GM23338 (cell line): ENCODE measurements at regions not wholly inside any gene's neighbourhood (a gene's known extent, or its start where the extent isn't known, plus 50 kb on each side); places are given as distances from the start of the nearest gene placed in this dataset.

Experiments
- ATAC-seq: fragments of 200-7000 bp; cut with Tn5 transposase; 3 replicates; pipeline ENCODE4 v1.9.1; 2020
- DNase-seq: peaks from one replicate; pipeline ENCODE4 v3.0.0-alpha.2; 2015; ENCODE audit warnings: low spot score
- H2AFZ ChIP-seq: fragments of 200-600 bp; sonication (generic); 2 replicates; pipeline ENCODE4 v1.8.0; 2016; ENCODE audit warnings: antibody characterized with exemption, mild to moderate bottlenecking, moderate library complexity
- H3F3A ChIP-seq: fragments of 200-600 bp; sonication (generic); replicated peaks from 2 replicates; pipeline ENCODE4 v1.8.0; 2017; ENCODE audit warnings: antibody characterized with exemption, mixed run types, low read depth
- H3K27ac ChIP-seq: fragments of 200-600 bp; sonication (generic); 2 replicates; pipeline ENCODE4 v1.6.1; 2016; ENCODE audit warnings: low read depth
- H3K27me3 ChIP-seq: fragments of 200-600 bp; sonication (generic); 2 replicates; pipeline ENCODE4 v1.8.0; 2016; ENCODE audit warnings: mild to moderate bottlenecking, mixed run types, moderate library complexity; ENCODE audit not compliant: insufficient read depth
- H3K36me3 ChIP-seq: fragments of 200-600 bp; sonication (generic); 2 replicates; pipeline ENCODE4 v1.8.0; 2016; ENCODE audit warnings: mild to moderate bottlenecking; ENCODE audit not compliant: insufficient read depth
- H3K4me1 ChIP-seq: fragments of 200-600 bp; sonication (generic); 2 replicates; pipeline ENCODE4 v1.8.0; 2016; ENCODE audit warnings: mild to moderate bottlenecking, moderate library complexity; ENCODE audit not compliant: insufficient read depth
- H3K4me2 ChIP-seq: fragments of 200-600 bp; sonication (generic); 2 replicates; pipeline ENCODE4 v1.7.1; 2017; ENCODE audit warnings: mixed run types
- H3K4me3 ChIP-seq: fragments of 200-600 bp; sonication (generic); 2 replicates; pipeline ENCODE4 v1.6.1; 2016; ENCODE audit warnings: mixed run types
- H3K79me2 ChIP-seq: fragments of 200-600 bp; sonication (generic); replicated peaks from 2 replicates; pipeline ENCODE4 v1.8.0; 2017; ENCODE audit warnings: mild to moderate bottlenecking; ENCODE audit not compliant: insufficient read depth
- H3K9me2 ChIP-seq: fragments of 200-600 bp; sonication (generic); 2 replicates; pipeline ENCODE4 v1.8.0; 2017; ENCODE audit not compliant: insufficient read depth
- H4K20me1 ChIP-seq: fragments of 200-600 bp; sonication (generic); replicated peaks from 2 replicates; pipeline ENCODE4 v1.8.0; 2017; ENCODE audit warnings: mild to moderate bottlenecking; ENCODE audit not compliant: insufficient read depth
- H3K27ac Mint-ChIP-seq: 2 replicates; pipeline ENCODE4 v1.8.0; 2020; ENCODE audit warnings: inconsistent platforms, mild to moderate bottlenecking, moderate library complexity, mixed read lengths
- H3K27me3 Mint-ChIP-seq: 3 replicates; pipeline ENCODE4 v1.8.0; 2022; ENCODE audit warnings: low read depth, mild to moderate bottlenecking, moderate library complexity, mixed read lengths, inconsistent platforms; ENCODE audit not compliant: insufficient read depth, poor library complexity
- H3K36me3 Mint-ChIP-seq: 3 replicates; pipeline ENCODE4 v1.8.0; 2021; ENCODE audit warnings: low read depth, mild to moderate bottlenecking, inconsistent platforms, moderate library complexity, mixed read lengths
- H3K4me1 Mint-ChIP-seq: 3 replicates; pipeline ENCODE4 v1.8.0; 2020; ENCODE audit warnings: mild to moderate bottlenecking, inconsistent platforms, mixed read lengths
- H3K4me3 Mint-ChIP-seq: 3 replicates; pipeline ENCODE4 v1.8.0; 2021; ENCODE audit warnings: moderate library complexity, mild to moderate bottlenecking, inconsistent platforms, mixed read lengths
- H3K9me3 Mint-ChIP-seq: 3 replicates; pipeline ENCODE4 v1.8.0; 2020; ENCODE audit warnings: moderate library complexity, mild to moderate bottlenecking, inconsistent platforms, mixed read lengths
- CREB1 ChIP-seq: fragments of 250-450 bp; sonication (Bioruptor Pico); IDR thresholded peaks from 2 replicates; pipeline ENCODE4 v1.5.0; 2020; ENCODE audit warnings: low read depth, mild to moderate bottlenecking, moderate library complexity
- CTCF ChIP-seq, 2 experiments: fragments of 200-600 bp in 1 of 2; sonication (generic) in 1 of 2; conservative IDR thresholded peaks; 2 replicates each; pipeline versions ENCODE4 v1.5.1 to v1.6.1; 2016 to 2017; ENCODE audit warnings: antibody characterized with exemption in 2 of 2, low read depth in 2 of 2, mild to moderate bottlenecking in 2 of 2, moderate library complexity in 1 of 2
- ETS1 ChIP-seq: IDR thresholded peaks from 2 replicates; pipeline ENCODE4 v1.6.1; 2016; ENCODE audit warnings: antibody characterized with exemption
- EZH2 ChIP-seq: fragments of 200-600 bp; sonication (generic); IDR thresholded peaks from one replicate; pipeline ENCODE4 v1.8.0; 2017; ENCODE audit warnings: antibody characterized with exemption, mild to moderate bottlenecking, low read depth; ENCODE audit not compliant: unreplicated experiment
- NANOG ChIP-seq: IDR thresholded peaks from 2 replicates; pipeline ENCODE4 v1.6.1; 2016; ENCODE audit warnings: antibody characterized with exemption, borderline replicate concordance
- POLR2AphosphoS5 ChIP-seq: IDR thresholded peaks from 2 replicates; pipeline ENCODE4 v1.6.1; 2016; ENCODE audit warnings: antibody characterized with exemption, low read depth
- REST ChIP-seq: IDR thresholded peaks from one replicate; pipeline ENCODE4 v1.6.1; 2018; ENCODE audit warnings: antibody characterized with exemption; ENCODE audit not compliant: unreplicated experiment
- STAT1 ChIP-seq: IDR thresholded peaks from one replicate; pipeline ENCODE4 v1.6.1; 2016; ENCODE audit warnings: antibody characterized with exemption; ENCODE audit not compliant: unreplicated experiment
- ZNF114 ChIP-seq: fragments of 250-450 bp; sonication (Bioruptor Pico); IDR thresholded peaks from 2 replicates; pipeline ENCODE4 v1.5.0; 2020; ENCODE audit warnings: mild to moderate bottlenecking, moderate library complexity
- ZNF331 ChIP-seq: fragments of 250-450 bp; sonication (Bioruptor Pico); IDR thresholded peaks from 2 replicates; pipeline ENCODE4 v1.5.0; 2020; ENCODE audit warnings: low read depth, mild to moderate bottlenecking, moderate library complexity

- TF ChIP-seq CREB1 (CRISPR knock-in tag) (no peak), NANOG (no peak), STAT1 (no peak), POLR2AphosphoS5 (no peak), ZNF331 (CRISPR knock-in tag) (no peak), ZNF114 (CRISPR knock-in tag) (no peak)
Observed at GRCh38 chr10:83915801-83916200, 223.5 kb upstream of the GHITM start (continued).

- Histone ChIP-seq H3F3A (no peaks in the 10 kb centered on the region), H3K4me3 (no peak overlapping the region), H3K79me2 (no peaks in the 10 kb centered on the region), H3K4me1 (0 out of 2 replicates have a peak, but pooled peaks cover 2% of the 10 kb centered on the region), H2AFZ (peak overlapping the region; percentile 85; the same call in 1 of the 2 replicates), H3K36me3 (no peaks in the 10 kb centered on the region), H3K9me2 (no peaks in the 10 kb centered on the region), H3K4me2 (no peak overlapping the region), H3K27me3 (no peaks in the 10 kb centered on the region), H3K27ac (no peak overlapping the region), H4K20me1 (no peaks in the 10 kb centered on the region)
- H3K4me3 Mint-ChIP-seq = no peak overlapping the region
- TF ChIP-seq CTCF (conservative IDR thresholded peaks at IDR 0.05; ENCODE audit: low read depth in 2 of 2) (peak; percentile 57 to 68), POLR2AphosphoS5 (no peak)
- H3K4me1 Mint-ChIP-seq = peaks cover 15% of the 10 kb centered on the region
- no peaks in the 10 kb centered on the region for H3K9me3 Mint-ChIP-seq
- DNase-seq (peak; percentile 78), ATAC-seq (peak; percentile 97)
- no peak overlapping the region for H3K27ac Mint-ChIP-seq
- H3K36me3 Mint-ChIP-seq = no peaks in the 10 kb centered on the region
- H3K27me3 Mint-ChIP-seq = peaks cover 5% of the 10 kb centered on the region
Observed at GRCh38 chr10:83917537-83918506, 221.5 kb upstream of the GHITM start.

- no peak overlapping the region for H3K27ac ChIP-seq
- ATAC-seq = no peak
- no peaks in the 10 kb centered on the region for H3K27me3 ChIP-seq
- H2AFZ ChIP-seq = no peak overlapping the region
- no peaks in the 10 kb centered on the region for H3F3A ChIP-seq
- no peaks in the 10 kb centered on the region for H3K79me2 ChIP-seq
- H3K36me3 ChIP-seq = no peaks in the 10 kb centered on the region
- Mint-ChIP-seq H3K9me3 (no peaks in the 10 kb centered on the region), H3K4me1 (peaks cover 19% of the 10 kb centered on the region), H3K27ac (no peak overlapping the region), H3K36me3 (no peaks in the 10 kb centered on the region), H3K4me3 (no peak overlapping the region), H3K27me3 (peaks cover 5% of the 10 kb centered on the region)
- no peak for DNase-seq
- no peak overlapping the region for H3K4me2 ChIP-seq
- no peaks in the 10 kb centered on the region for H3K9me2 ChIP-seq
- no peak overlapping the region for H3K4me3 ChIP-seq
- peaks cover 3% of the 10 kb centered on the region; the same call in 1 of the 2 replicates for H3K4me1 ChIP-seq
- no peaks in the 10 kb centered on the region for H4K20me1 ChIP-seq
- TF ChIP-seq REST (no peak), POLR2AphosphoS5 (no peak), EZH2 (no peak), ZNF114 (CRISPR knock-in tag) (no peak), ETS1 (no peak)
Observed at GRCh38 chr10:83919187-83919586, 220.1 kb upstream of the GHITM start.
